Type B pancreatic cell (in vitro differentiated cells): ENCODE measurements at regions not wholly inside any gene's neighbourhood (a gene's known extent, or its start where the extent isn't known, plus 50 kb on each side); places are given as distances from the start of the nearest gene placed in this dataset.

Experiments used
- DNase-seq: peaks from one replicate; pipeline ENCODE4 v3.0.0; 2021; ENCODE audit warnings: mixed read lengths; ENCODE audit not compliant: unreplicated experiment; ENCODE audit errors: extremely low spot score
- H3K27ac Mint-ChIP-seq: 2 replicates; pipeline ENCODE4 v1.8.0; 2021; ENCODE audit warnings: mild to moderate bottlenecking, mixed read lengths
- H3K27me3 Mint-ChIP-seq: 2 replicates; pipeline ENCODE4 v1.8.0; 2021; ENCODE audit warnings: mixed read lengths
- H3K36me3 Mint-ChIP-seq: 2 replicates; pipeline ENCODE4 v1.8.0; 2021; ENCODE audit warnings: mixed read lengths
- H3K4me1 Mint-ChIP-seq: one replicate; pipeline ENCODE4 v1.8.0; 2021; ENCODE audit warnings: mixed read lengths; ENCODE audit not compliant: unreplicated experiment
- H3K4me3 Mint-ChIP-seq: 2 replicates; pipeline ENCODE4 v1.8.0; 2021; ENCODE audit warnings: mild to moderate bottlenecking, mixed read lengths
- H3K9me3 Mint-ChIP-seq: 2 replicates; pipeline ENCODE4 v1.8.0; 2021; ENCODE audit warnings: mixed read lengths
- TF ChIP-seq, protein P1 (sequence below): fragments of 200-600 bp; sonication (generic); conservative IDR thresholded peaks from 2 replicates; pipeline ENCODE4 v1.5.0; 2021; ENCODE audit warnings: antibody characterized with exemption, mild to moderate bottlenecking

DNA sequence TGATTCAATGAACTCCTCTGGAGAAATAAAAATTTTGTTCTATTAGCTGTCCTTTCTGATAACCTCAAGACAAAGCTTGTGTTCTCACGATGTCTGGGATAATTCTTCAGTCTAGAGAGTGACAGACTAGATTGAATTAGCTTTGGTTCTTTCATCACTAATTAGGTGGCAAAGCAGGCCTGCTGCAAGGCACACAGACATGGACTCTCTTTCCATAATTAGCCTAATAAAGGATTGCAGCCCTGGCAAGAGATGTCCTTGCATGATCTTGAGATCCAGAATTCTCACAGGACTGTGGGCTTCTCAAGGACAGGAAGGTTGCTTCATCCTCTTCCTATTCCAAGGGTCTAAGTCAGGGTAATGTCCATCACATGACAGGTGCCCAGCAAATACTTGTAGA is 245.6 kb upstream of the ZC3H12C start:
- no peak overlapping the region for H3K27ac Mint-ChIP-seq
- TF ChIP-seq, protein P1, sequence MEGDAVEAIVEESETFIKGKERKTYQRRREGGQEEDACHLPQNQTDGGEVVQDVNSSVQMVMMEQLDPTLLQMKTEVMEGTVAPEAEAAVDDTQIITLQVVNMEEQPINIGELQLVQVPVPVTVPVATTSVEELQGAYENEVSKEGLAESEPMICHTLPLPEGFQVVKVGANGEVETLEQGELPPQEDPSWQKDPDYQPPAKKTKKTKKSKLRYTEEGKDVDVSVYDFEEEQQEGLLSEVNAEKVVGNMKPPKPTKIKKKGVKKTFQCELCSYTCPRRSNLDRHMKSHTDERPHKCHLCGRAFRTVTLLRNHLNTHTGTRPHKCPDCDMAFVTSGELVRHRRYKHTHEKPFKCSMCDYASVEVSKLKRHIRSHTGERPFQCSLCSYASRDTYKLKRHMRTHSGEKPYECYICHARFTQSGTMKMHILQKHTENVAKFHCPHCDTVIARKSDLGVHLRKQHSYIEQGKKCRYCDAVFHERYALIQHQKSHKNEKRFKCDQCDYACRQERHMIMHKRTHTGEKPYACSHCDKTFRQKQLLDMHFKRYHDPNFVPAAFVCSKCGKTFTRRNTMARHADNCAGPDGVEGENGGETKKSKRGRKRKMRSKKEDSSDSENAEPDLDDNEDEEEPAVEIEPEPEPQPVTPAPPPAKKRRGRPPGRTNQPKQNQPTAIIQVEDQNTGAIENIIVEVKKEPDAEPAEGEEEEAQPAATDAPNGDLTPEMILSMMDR, result no peak
- peaks cover 10% of the 10 kb centered on the region for H3K4me1 Mint-ChIP-seq
- H3K36me3 Mint-ChIP-seq, result no peaks in the 10 kb centered on the region
- no peak for DNase-seq
- no peaks in the 10 kb centered on the region for H3K9me3 Mint-ChIP-seq
- H3K4me3 Mint-ChIP-seq, result no peak overlapping the region
- no peaks in the 10 kb centered on the region for H3K27me3 Mint-ChIP-seq

DNA sequence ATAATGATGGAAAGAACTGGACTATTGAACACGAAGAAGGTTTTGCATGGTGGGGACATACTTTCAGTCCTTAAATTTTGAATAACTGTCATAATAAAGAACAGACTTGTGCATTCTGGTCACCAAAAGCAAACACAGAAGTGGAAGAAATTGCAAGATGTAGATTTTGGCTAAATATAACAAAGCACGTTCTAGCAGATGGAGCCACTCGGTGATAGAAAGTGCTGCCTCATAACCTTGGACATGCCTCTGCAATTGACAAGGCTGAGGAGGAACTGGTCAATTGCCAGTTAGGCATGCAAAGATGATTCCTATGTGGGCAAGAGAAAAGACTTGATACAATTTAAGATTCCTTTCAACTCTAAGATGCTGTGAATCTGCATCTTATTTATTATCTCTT is 244.1 kb upstream of the ZC3H12C start:
- Mint-ChIP-seq H3K27ac (no peak overlapping the region), H3K9me3 (no peaks in the 10 kb centered on the region), H3K4me3 (no peak overlapping the region), H3K4me1 (peaks cover 17% of the 10 kb centered on the region), H3K27me3 (no peaks in the 10 kb centered on the region), H3K36me3 (no peaks in the 10 kb centered on the region)
- DNase-seq, result no peak
- TF ChIP-seq, protein P1, result no peak

DNA sequence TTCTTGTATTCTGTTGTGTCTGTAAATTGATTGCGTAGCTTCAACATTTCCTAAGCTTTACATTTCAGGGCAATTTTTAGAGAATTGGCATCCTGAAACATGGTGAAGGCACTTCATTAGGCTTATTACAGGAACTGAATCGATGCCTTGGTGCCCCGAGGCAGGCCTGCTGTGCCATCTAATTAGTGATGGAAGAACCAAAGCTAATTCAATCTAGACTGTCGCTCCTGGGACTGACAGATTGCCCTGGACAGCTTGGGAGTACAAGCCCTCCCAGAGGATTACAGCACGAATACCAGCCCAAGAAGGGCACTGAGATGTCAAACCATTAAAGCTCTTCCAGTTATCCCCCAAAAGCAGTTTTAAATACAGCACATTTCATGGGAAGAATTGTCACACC is 243.2 kb upstream of the ZC3H12C start:
- H3K4me1 Mint-ChIP-seq, result peaks cover 17% of the 10 kb centered on the region
- no peak overlapping the region for H3K4me3 Mint-ChIP-seq
- H3K9me3 Mint-ChIP-seq, result no peaks in the 10 kb centered on the region
- no peak for DNase-seq
- no peak overlapping the region for H3K27ac Mint-ChIP-seq
- H3K27me3 Mint-ChIP-seq, result no peaks in the 10 kb centered on the region
- TF ChIP-seq, protein P1, result no peak
- no peaks in the 10 kb centered on the region for H3K36me3 Mint-ChIP-seq

DNA sequence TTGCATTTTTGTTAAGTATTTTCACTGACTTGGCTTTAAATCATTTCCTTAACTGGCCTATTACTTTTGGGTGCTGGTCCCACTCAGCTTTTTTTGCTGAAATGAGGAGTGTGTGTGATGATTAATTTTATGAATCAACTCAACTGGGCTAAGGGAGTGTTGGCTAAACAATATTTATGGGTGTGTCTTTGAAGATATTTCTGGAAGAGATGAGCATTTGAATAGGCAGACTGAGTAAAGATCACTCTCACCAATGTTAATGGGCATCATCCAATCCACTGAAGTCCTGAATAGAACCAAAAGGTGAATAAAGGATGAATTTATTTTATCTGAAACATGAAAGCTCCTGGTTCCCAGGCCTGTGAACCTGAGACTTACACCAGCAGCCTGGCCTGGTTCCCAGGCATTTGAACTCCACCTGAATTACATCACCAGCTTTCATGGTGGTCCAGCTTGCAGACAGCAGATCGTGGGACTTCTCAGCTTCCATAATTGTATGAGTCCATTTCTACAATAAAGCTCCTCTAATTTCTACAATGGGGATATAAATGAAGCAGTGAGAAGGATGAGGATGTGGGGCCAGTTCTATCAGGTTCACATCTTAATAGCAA is 241.3 kb upstream of the ZC3H12C start:
- H3K4me3 Mint-ChIP-seq, result no peak overlapping the region
- no peaks in the 10 kb centered on the region for H3K27me3 Mint-ChIP-seq
- no peak overlapping the region for H3K27ac Mint-ChIP-seq
- no peaks in the 10 kb centered on the region for H3K36me3 Mint-ChIP-seq
- H3K4me1 Mint-ChIP-seq, result peaks cover 11% of the 10 kb centered on the region
- TF ChIP-seq, protein P1, result no peak
- no peak for DNase-seq
- no peaks in the 10 kb centered on the region for H3K9me3 Mint-ChIP-seq

- DNase-seq, result no peak
- H3K27ac Mint-ChIP-seq, result no peak overlapping the region
- H3K4me3 Mint-ChIP-seq, result no peak overlapping the region
- peaks cover 11% of the 10 kb centered on the region for H3K4me1 Mint-ChIP-seq
- H3K9me3 Mint-ChIP-seq, result no peaks in the 10 kb centered on the region
- TF ChIP-seq, protein P1, result peak; percentile 78
- no peaks in the 10 kb centered on the region for H3K36me3 Mint-ChIP-seq
- no peaks in the 10 kb centered on the region for H3K27me3 Mint-ChIP-seq
These were observed 239.9 kb upstream of the ZC3H12C start for GRCh38 chr11:109853156-109853776.
